Vagina (tissue), 2 donors: ENCODE measurements at regions not wholly inside any gene's neighbourhood (a gene's known extent, or its start where the extent isn't known, plus 50 kb on each side); places are given as distances from the start of the nearest gene placed in this dataset.

Source experiments
- DNase-seq, 2 donors: peaks; one replicate each; pipeline ENCODE4 v3.0.0-alpha.2; 2017; ENCODE audit errors: extremely low spot score in 2 of 2
- H3K27ac ChIP-seq: fragments of 200-600 bp; sonication (generic); one replicate; pipeline ENCODE4 v1.5.1; 2019
- H3K27me3 ChIP-seq: fragments of 200-600 bp; sonication (generic); one replicate; pipeline ENCODE4 v1.5.1; 2019
- H3K36me3 ChIP-seq, 2 donors: fragments of 200-600 bp; sonication (generic); one replicate each; pipeline ENCODE4 v1.5.1; 2017 to 2019
- H3K4me1 ChIP-seq: fragments of 200-600 bp; sonication (generic); one replicate; pipeline ENCODE4 v1.5.1; 2019
- H3K4me3 ChIP-seq, 2 donors: fragments of 200-600 bp; sonication (generic); 1 replicate in 1 of 2; 2 replicates in 1 of 2; pipeline ENCODE4 v1.5.1; 2016 to 2019
- H3K9me3 ChIP-seq: fragments of 200-600 bp; sonication (generic); one replicate; pipeline ENCODE4 v1.5.1; 2019
- CTCF ChIP-seq, 3 experiments: fragments of 450-650 bp in 2 of 3; fragments of 200-600 bp in 1 of 3; sonication (generic) in 1 of 3; IDR thresholded peaks; one replicate each; pipeline ENCODE4 v1.5.1; 2017 to 2019; ENCODE audit warnings: antibody characterized with exemption in 3 of 3, mild to moderate bottlenecking in 2 of 3, moderate library complexity in 2 of 3
- POLR2A ChIP-seq, 2 donors: fragments of 450-650 bp; IDR thresholded peaks; one replicate each; pipeline ENCODE4 v1.6.1; 2017; ENCODE audit warnings: antibody characterized with exemption in 2 of 2, mild to moderate bottlenecking in 2 of 2, moderate library complexity in 2 of 2
- POLR2AphosphoS5 ChIP-seq, 2 donors: sonication (generic); formaldehyde crosslinking; IDR thresholded peaks; one replicate each; pipeline ENCODE4 v1.9.0; 2017; ENCODE audit warnings: antibody characterized with exemption in 2 of 2, mild to moderate bottlenecking in 2 of 2, low read depth in 1 of 2; ENCODE audit not compliant: insufficient read depth in 1 of 2
- intact Hi-C: fragments of 100-400 bp; cut with DNase I; formaldehyde crosslinking; loops from one replicate; pipeline ENCODE4 v1.15.1; 2023

GRCh38 chr3:181318321-181318720, 328.8 kb upstream of the DNAJC19 start:
- Histone ChIP-seq H3K27me3 (no peaks in the 10 kb centered on the region), H3K4me1 (no peaks in the 10 kb centered on the region), H3K9me3 (no peaks in the 10 kb centered on the region), H3K4me3 (no peak overlapping the region), H3K36me3 (no peaks in the 10 kb centered on the region), H3K27ac (no peak overlapping the region)
- intact Hi-C loops, result no loop called here
- DNase-seq, result no peak
- TF ChIP-seq POLR2A (IDR thresholded peaks at IDR 0.05) (no peak), POLR2AphosphoS5 (IDR thresholded peaks at IDR 0.05; ENCODE audit: insufficient read depth in 1 of 2, low read depth in 1 of 2) (no peak)

GRCh38 chr3:181317508-181317907, 328.0 kb upstream of the DNAJC19 start:
- no peak overlapping the region for H3K27ac ChIP-seq
- no peaks in the 10 kb centered on the region for H3K36me3 ChIP-seq
- TF ChIP-seq POLR2A (IDR thresholded peaks at IDR 0.05) (no peak), CTCF (IDR thresholded peaks at IDR 0.05) (no peak), POLR2AphosphoS5 (IDR thresholded peaks at IDR 0.05; ENCODE audit: insufficient read depth in 1 of 2, low read depth in 1 of 2) (no peak)
- H3K27me3 ChIP-seq, result no peaks in the 10 kb centered on the region
- intact Hi-C loops, result no loop called here
- H3K4me1 ChIP-seq, result no peaks in the 10 kb centered on the region
- H3K4me3 ChIP-seq, result no peak overlapping the region
- no peaks in the 10 kb centered on the region for H3K9me3 ChIP-seq
- no peak for DNase-seq

DNA sequence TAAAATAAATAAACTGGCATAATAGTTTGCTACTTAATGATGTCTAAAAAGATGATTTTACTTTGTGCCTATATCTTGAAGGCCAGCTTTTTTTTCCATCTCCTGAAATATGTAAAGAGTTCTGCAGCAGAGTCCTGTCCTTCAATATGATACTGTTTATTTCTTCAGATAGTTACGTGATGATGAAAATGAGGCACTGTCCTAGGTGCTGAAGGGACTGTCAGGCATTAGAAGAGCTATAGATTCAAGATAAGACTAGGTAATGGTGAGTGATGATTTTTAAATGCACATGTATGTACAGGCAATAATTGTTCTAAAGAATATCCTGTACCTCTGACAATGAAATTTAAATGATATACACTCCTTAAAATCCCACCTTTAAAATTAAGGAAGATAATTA, 326.9 kb upstream of the DNAJC19 start:
- no peak overlapping the region for H3K4me3 ChIP-seq
- no peaks in the 10 kb centered on the region for H3K9me3 ChIP-seq
- TF ChIP-seq POLR2A (IDR thresholded peaks at IDR 0.05) (no peak), POLR2AphosphoS5 (IDR thresholded peaks at IDR 0.05; ENCODE audit: insufficient read depth in 1 of 2, low read depth in 1 of 2) (no peak), CTCF (IDR thresholded peaks at IDR 0.05) (no peak)
- no peak overlapping the region for H3K27ac ChIP-seq
- intact Hi-C loops, result no loop called here
- H3K27me3 ChIP-seq, result no peaks in the 10 kb centered on the region
- DNase-seq, result no peak
- no peaks in the 10 kb centered on the region for H3K36me3 ChIP-seq
- no peaks in the 10 kb centered on the region for H3K4me1 ChIP-seq

GRCh38 chr3:181313335-181313734, 323.8 kb upstream of the DNAJC19 start:
- intact Hi-C loops, result no loop called here
- Histone ChIP-seq H3K36me3 (no peaks in the 10 kb centered on the region), H3K4me3 (no peak overlapping the region), H3K9me3 (no peaks in the 10 kb centered on the region), H3K4me1 (no peaks in the 10 kb centered on the region), H3K27ac (no peak overlapping the region), H3K27me3 (no peaks in the 10 kb centered on the region)
- TF ChIP-seq CTCF (IDR thresholded peaks at IDR 0.05) (no peak), POLR2AphosphoS5 (IDR thresholded peaks at IDR 0.05; ENCODE audit: insufficient read depth in 1 of 2, low read depth in 1 of 2) (no peak), POLR2A (IDR thresholded peaks at IDR 0.05) (no peak)
- no peak for DNase-seq

DNA sequence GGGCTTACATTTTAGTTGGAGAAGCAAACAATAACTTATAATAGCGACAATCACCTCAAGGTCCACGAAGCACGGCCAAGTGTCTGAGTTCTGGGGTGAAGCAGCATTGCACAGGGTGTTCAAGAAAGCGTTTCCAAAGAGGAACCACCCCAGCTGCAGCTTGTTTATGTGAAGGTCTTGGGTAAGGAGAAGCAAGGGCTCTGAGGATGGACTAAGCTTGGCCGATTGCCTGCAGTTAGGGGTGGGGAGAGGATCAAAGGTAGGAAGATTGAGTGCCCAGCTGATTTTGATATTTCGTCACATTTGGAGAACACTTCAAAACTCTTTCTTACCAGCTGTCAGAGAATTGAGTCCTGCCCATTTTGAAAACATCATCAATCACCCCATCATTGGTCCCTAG, 321.6 kb upstream of the DNAJC19 start:
- Histone ChIP-seq H3K36me3 (no peaks in the 10 kb centered on the region), H3K27me3 (no peaks in the 10 kb centered on the region), H3K9me3 (no peaks in the 10 kb centered on the region), H3K4me3 (no peak overlapping the region), H3K4me1 (no peaks in the 10 kb centered on the region), H3K27ac (no peak overlapping the region)
- DNase-seq, result no peak
- intact Hi-C loops, result no loop called here
- TF ChIP-seq CTCF (IDR thresholded peaks at IDR 0.05), result no peak
- no peak for TF ChIP-seq POLR2AphosphoS5 (IDR thresholded peaks at IDR 0.05; ENCODE audit: insufficient read depth in 1 of 2, low read depth in 1 of 2)

DNA sequence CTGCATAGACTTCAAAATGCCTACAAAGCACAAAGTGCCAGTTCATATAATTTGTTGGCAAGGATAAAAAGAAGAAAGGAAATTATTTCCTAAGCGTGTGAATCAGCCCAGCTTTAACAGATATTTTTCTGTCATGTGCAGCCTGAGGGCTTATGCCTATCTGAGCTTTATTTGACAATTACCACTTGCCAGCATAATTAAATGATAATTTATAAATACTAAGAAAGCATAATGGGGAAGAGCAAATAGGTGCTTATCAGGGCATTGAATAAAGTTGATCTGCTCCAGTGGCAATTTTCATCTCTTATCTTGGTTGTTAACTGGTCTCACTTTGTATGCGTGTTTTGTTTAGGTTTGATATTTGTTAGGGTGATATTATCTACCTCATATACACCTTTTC, 313.4 kb upstream of the DNAJC19 start:
- intact Hi-C loops, result no loop called here
- TF ChIP-seq POLR2AphosphoS5 (IDR thresholded peaks at IDR 0.05; ENCODE audit: insufficient read depth in 1 of 2, low read depth in 1 of 2), result no peak

More for the DNA sequence above, 313.4 kb upstream of the DNAJC19 start:
- no peaks in the 10 kb centered on the region for H3K4me1 ChIP-seq
- H3K9me3 ChIP-seq, result no peaks in the 10 kb centered on the region
- no peaks in the 10 kb centered on the region for H3K36me3 ChIP-seq
- no peak overlapping the region for H3K27ac ChIP-seq
- no peaks in the 10 kb centered on the region for H3K27me3 ChIP-seq
- no peak overlapping the region for H3K4me3 ChIP-seq
- DNase-seq, result no peak
